WTC11 (cell line): ENCODE measurements at regions not wholly inside any gene's neighbourhood (a gene's known extent, or its start where the extent isn't known, plus 50 kb on each side); places are given as distances from the start of the nearest gene placed in this dataset.

Experiments used
- AFF4 ChIP-seq: sonication (generic); formaldehyde crosslinking; IDR thresholded peaks from 2 replicates; pipeline ENCODE4 v1.8.1; 2023; ENCODE audit warnings: mild to moderate bottlenecking, missing genetic modification reagents, borderline replicate concordance
- ATF3 ChIP-seq: sonication (generic); formaldehyde crosslinking; conservative IDR thresholded peaks from 2 replicates; pipeline ENCODE4 v1.8.1; 2022; ENCODE audit warnings: mild to moderate bottlenecking, missing genetic modification reagents
- TF ChIP-seq, protein P1 (sequence below): fragments of 200-600 bp; IDR thresholded peaks from 2 replicates; pipeline ENCODE4 v1.8.0; 2022; ENCODE audit warnings: antibody characterized with exemption

DNA sequence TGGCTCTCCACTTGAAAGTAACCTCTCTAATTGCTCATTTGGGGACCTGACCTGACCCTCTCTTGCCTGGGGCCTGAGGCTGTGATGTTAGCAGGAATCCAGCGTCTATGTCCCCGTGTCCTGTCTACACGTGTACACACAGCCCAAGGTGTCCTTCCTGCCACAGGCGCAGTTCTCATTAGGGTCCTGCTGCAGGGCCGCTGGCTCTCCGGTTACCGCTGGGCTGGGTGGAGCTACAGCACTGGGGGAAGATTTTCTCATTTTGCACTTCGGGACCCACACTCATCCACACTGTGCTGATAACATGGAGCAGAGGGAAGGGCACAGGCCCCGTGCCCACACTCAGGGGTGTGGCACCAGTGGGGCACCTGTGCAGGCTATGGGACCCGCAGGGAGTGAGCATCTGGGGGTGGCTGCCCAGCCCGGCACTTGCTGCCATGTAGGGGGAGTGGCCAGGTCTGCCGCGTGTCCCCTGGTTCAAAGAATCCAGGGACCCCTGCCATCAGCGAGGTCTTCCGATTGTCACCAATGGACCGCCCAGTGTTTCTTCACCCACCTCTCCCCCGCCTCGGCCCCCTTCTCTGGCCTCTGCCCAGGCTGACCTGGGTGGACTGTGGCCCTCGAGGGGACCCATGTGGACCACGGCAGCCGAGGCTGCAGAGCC, 98.7 kb upstream of the SFSWAP start:
- TF ChIP-seq AFF4 (CRISPR knock-in tag): no peak
- TF ChIP-seq, protein P1, sequence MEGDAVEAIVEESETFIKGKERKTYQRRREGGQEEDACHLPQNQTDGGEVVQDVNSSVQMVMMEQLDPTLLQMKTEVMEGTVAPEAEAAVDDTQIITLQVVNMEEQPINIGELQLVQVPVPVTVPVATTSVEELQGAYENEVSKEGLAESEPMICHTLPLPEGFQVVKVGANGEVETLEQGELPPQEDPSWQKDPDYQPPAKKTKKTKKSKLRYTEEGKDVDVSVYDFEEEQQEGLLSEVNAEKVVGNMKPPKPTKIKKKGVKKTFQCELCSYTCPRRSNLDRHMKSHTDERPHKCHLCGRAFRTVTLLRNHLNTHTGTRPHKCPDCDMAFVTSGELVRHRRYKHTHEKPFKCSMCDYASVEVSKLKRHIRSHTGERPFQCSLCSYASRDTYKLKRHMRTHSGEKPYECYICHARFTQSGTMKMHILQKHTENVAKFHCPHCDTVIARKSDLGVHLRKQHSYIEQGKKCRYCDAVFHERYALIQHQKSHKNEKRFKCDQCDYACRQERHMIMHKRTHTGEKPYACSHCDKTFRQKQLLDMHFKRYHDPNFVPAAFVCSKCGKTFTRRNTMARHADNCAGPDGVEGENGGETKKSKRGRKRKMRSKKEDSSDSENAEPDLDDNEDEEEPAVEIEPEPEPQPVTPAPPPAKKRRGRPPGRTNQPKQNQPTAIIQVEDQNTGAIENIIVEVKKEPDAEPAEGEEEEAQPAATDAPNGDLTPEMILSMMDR: no peak
- TF ChIP-seq ATF3: no peak
